H1 (cell line): ENCODE measurements at regions not wholly inside any gene's neighbourhood (a gene's known extent, or its start where the extent isn't known, plus 50 kb on each side); places are given as distances from the start of the nearest gene placed in this dataset.

Experiments used
- CTCF ChIA-PET: fragments of 300-600 bp; sonication (Branson Sonifier 250); formaldehyde crosslinking; loops from one replicate; lab custom pipeline; 2021; ENCODE audit not compliant: partially characterized antibody; lab: Charles Lee
- POLR2A ChIA-PET: fragments of 300-600 bp; sonication (Branson Sonifier 250); formaldehyde crosslinking; loops from one replicate; lab custom pipeline; 2021; ENCODE audit warnings: inconsistent platforms; ENCODE audit not compliant: partially characterized antibody; lab: Charles Lee
- DNase-seq, 2 experiments: peaks; one replicate each; pipeline versions ENCODE4 v3.0.0 to v3.0.0-alpha.2; 2010 to 2022; ENCODE audit warnings: low spot score in 2 of 2, low read depth in 1 of 2, mixed read lengths in 1 of 2
- FAIRE-seq: peaks from 2 replicates; lab custom pipeline; 2011; peaks lifted over from hg19 to GRCh38; lab: Jason Lieb, UNC
- H2AFZ ChIP-seq: 2 replicates; pipeline ENCODE4 v1.8.1; 2012; ENCODE audit warnings: low read length, inconsistent platforms
- H2AK5ac ChIP-seq: 2 replicates; pipeline ENCODE4 v1.6.1; 2013; ENCODE audit warnings: low read depth, low read length
- H2BK120ac ChIP-seq: replicated peaks from 2 replicates; pipeline ENCODE3; 2013; ENCODE audit warnings: low read depth, low read length, inconsistent platforms
- H2BK12ac ChIP-seq: 2 replicates; pipeline ENCODE4 v1.6.1; 2013; ENCODE audit warnings: low read depth, low read length
- H2BK15ac ChIP-seq: 2 replicates; pipeline ENCODE4 v1.6.1; 2013; ENCODE audit warnings: low read length
- H2BK20ac ChIP-seq: 2 replicates; pipeline ENCODE4 v1.6.1; 2013; ENCODE audit warnings: low read length
- H2BK5ac ChIP-seq: 2 replicates; pipeline ENCODE4 v1.6.1; 2013; ENCODE audit warnings: low read depth, low read length
- H3K14ac ChIP-seq: 2 replicates; pipeline ENCODE4 v1.6.1; 2013; ENCODE audit warnings: inconsistent platforms; ENCODE audit not compliant: insufficient read length
- H3K18ac ChIP-seq: 2 replicates; pipeline ENCODE4 v1.6.1; 2013; ENCODE audit warnings: low read length; ENCODE audit errors: extremely low read depth
- H3K23ac ChIP-seq: 2 replicates; pipeline ENCODE4 v1.6.1; 2013; ENCODE audit warnings: inconsistent platforms; ENCODE audit not compliant: insufficient read length
- H3K23me2 ChIP-seq: 2 replicates; pipeline ENCODE4 v1.6.1; 2013; ENCODE audit warnings: low read depth, low read length
- H3K27ac ChIP-seq: 2 replicates; pipeline ENCODE4 v1.6.1; 2011; ENCODE audit warnings: low read depth, low read length, inconsistent platforms
- H3K27me3 ChIP-seq, 4 experiments: replicated peaks in 1 of 4; 1 replicate in 1 of 4; 2 replicates in 3 of 4; pipeline versions ENCODE4 v1.6.1 to v1.8.1; 2011 to 2013; ENCODE audit warnings: low read length in 3 of 4, mild to moderate bottlenecking in 3 of 4, inconsistent platforms in 2 of 4, mixed read lengths in 2 of 4, moderate library complexity in 1 of 4; ENCODE audit not compliant: control insufficient read depth in 3 of 4, insufficient read depth in 3 of 4; ENCODE audit errors: extremely low read depth in 1 of 4
- H3K36me3 ChIP-seq, 4 experiments: 2 replicates each; pipeline versions ENCODE4 v1.6.1 to v1.8.1; 2011 to 2013; ENCODE audit warnings: mild to moderate bottlenecking in 4 of 4, low read length in 3 of 4, moderate library complexity in 2 of 4, control low read depth in 1 of 4, inconsistent platforms in 1 of 4; ENCODE audit not compliant: insufficient read depth in 4 of 4, control insufficient read depth in 2 of 4
- H3K4ac ChIP-seq: replicated peaks from 2 replicates; pipeline ENCODE3; 2013; ENCODE audit warnings: low read length, low read depth, mixed read lengths, inconsistent platforms; ENCODE audit not compliant: insufficient read length
- H3K4me1 ChIP-seq, 4 experiments: replicated peaks in 1 of 4; 1 replicate in 1 of 4; 2 replicates in 3 of 4; pipeline versions ENCODE4 v1.6.1 to v1.8.1; 2011 to 2013; ENCODE audit warnings: low read length in 3 of 4, inconsistent platforms in 2 of 4, mixed read lengths in 1 of 4; ENCODE audit not compliant: insufficient read depth in 4 of 4, control insufficient read depth in 3 of 4
- H3K4me2 ChIP-seq, 2 experiments: 2 replicates each; pipeline versions ENCODE4 v1.6.1 to v1.8.1; 2011 to 2013; ENCODE audit warnings: low read depth in 2 of 2, low read length in 2 of 2, control low read depth in 1 of 2, inconsistent platforms in 1 of 2, mild to moderate bottlenecking in 1 of 2; ENCODE audit not compliant: insufficient read depth in 1 of 2
- H3K4me3 ChIP-seq, 4 experiments: fragments of 200-600, 300-600 bp in 1 of 4; sonication (generic), shearing (Covaris generic), sonication (Bioruptor Twin) in 1 of 4; 2 replicates each; pipeline versions ENCODE4 v1.5.1 to v1.8.1; 2011 to 2016; ENCODE audit warnings: low read length in 4 of 4, low read depth in 3 of 4, control low read depth in 2 of 4, inconsistent platforms in 2 of 4, mild to moderate bottlenecking in 2 of 4, mixed read lengths in 1 of 4, moderate library complexity in 1 of 4; ENCODE audit not compliant: insufficient read depth in 2 of 4; ENCODE audit errors: extremely low read depth in 1 of 4
- H3K56ac ChIP-seq: replicated peaks from 2 replicates; pipeline ENCODE3; 2013; ENCODE audit warnings: low read depth, mild to moderate bottlenecking, mixed read lengths, low read length, inconsistent platforms; ENCODE audit not compliant: insufficient read length
- H3K79me1 ChIP-seq: 2 replicates; pipeline ENCODE4 v1.6.1; 2013; ENCODE audit warnings: low read depth, low read length, control low read depth
- H3K79me2 ChIP-seq, 2 experiments: 2 replicates each; pipeline versions ENCODE4 v1.6.1 to v1.8.1; 2012 to 2013; ENCODE audit warnings: low read length in 2 of 2, mild to moderate bottlenecking in 2 of 2, inconsistent platforms in 1 of 2; ENCODE audit not compliant: insufficient read depth in 2 of 2, control insufficient read depth in 1 of 2
- H3K9ac ChIP-seq, 4 experiments: replicated peaks in 1 of 4; 1 replicate in 1 of 4; 2 replicates in 3 of 4; pipeline versions ENCODE4 v1.6.1 to v1.8.1; 2011 to 2013; ENCODE audit warnings: low read depth in 3 of 4, low read length in 3 of 4, control low read depth in 2 of 4, mild to moderate bottlenecking in 2 of 4, moderate library complexity in 2 of 4, inconsistent platforms in 1 of 4; ENCODE audit errors: extremely low read depth in 1 of 4
- H3K9me3 ChIP-seq, 2 experiments: 2 replicates each; pipeline versions ENCODE4 v1.6.1 to v1.8.1; 2012 to 2013; ENCODE audit warnings: mild to moderate bottlenecking in 2 of 2, moderate library complexity in 2 of 2, control low read depth in 1 of 2, inconsistent platforms in 1 of 2, low read depth in 1 of 2, low read length in 1 of 2, mixed read lengths in 1 of 2; ENCODE audit not compliant: insufficient read depth in 2 of 2
- H4K20me1 ChIP-seq, 2 experiments: replicated peaks in 1 of 2; 2 replicates each; pipeline versions ENCODE3 to v1.8.1; 2011 to 2013; ENCODE audit warnings: inconsistent platforms in 2 of 2, low read length in 2 of 2, mild to moderate bottlenecking in 1 of 2; ENCODE audit not compliant: insufficient read depth in 2 of 2, control insufficient read depth in 1 of 2
- H4K5ac ChIP-seq: 2 replicates; pipeline ENCODE4 v1.6.1; 2013; ENCODE audit warnings: low read length, low read depth, mixed read lengths, inconsistent platforms; ENCODE audit not compliant: insufficient read length
- H4K8ac ChIP-seq: 2 replicates; pipeline ENCODE4 v1.8.0; 2013; ENCODE audit warnings: mild to moderate bottlenecking, moderate library complexity, low read length, inconsistent platforms; ENCODE audit not compliant: insufficient read depth; ENCODE audit errors: extremely low read depth
- H4K91ac ChIP-seq: replicated peaks from 2 replicates; pipeline ENCODE3; 2013; ENCODE audit warnings: low read length, mixed read lengths, inconsistent platforms; ENCODE audit not compliant: insufficient read length
- KDM5A ChIP-seq: fragments of 200-600 bp; IDR thresholded peaks from 2 replicates; pipeline ENCODE4 v1.7.1; 2012; ENCODE audit warnings: mild to moderate bottlenecking, low read length, inconsistent platforms, mixed read lengths
- MAFK ChIP-seq: IDR thresholded peaks from 2 replicates; pipeline ENCODE4 v1.6.1; 2012; ENCODE audit warnings: low read depth, mild to moderate bottlenecking, improper control_type of control experiment, low read length
- RAD21 ChIP-seq, 2 experiments: IDR thresholded peaks in 1 of 2; conservative IDR thresholded peaks in 1 of 2; 2 replicates each; pipeline ENCODE4 v1.6.1; 2011; ENCODE audit warnings: low read depth in 2 of 2, low read length in 2 of 2, improper control_type of control experiment in 1 of 2, inconsistent platforms in 1 of 2, mild to moderate bottlenecking in 1 of 2, moderate library complexity in 1 of 2
- WGBS, 2 experiments: shearing (Covaris generic) in 1 of 2; methylation state at CpG; one replicate each; pipeline versions ENCODE4 v1.1.6 to v1.1.7; 2013 to 2015; ENCODE audit warnings: low lambda C conversion rate in 2 of 2, mixed read lengths in 2 of 2, inconsistent platforms in 1 of 2, low coverage in 1 of 2, missing lambda C conversion rate in 1 of 2; ENCODE audit not compliant: insufficient replicate concordance in 2 of 2, insufficient coverage in 1 of 2, insufficient read length in 1 of 2; ENCODE audit errors: extremely low coverage in 1 of 2, missing lambda C conversion rate in 1 of 2; 5-methylcytosine and 5-hydroxymethylcytosine counted together
- TF ChIP-seq, protein P1 (sequence below), 3 experiments: IDR thresholded peaks; 1 replicate in 2 of 3; 2 replicates in 1 of 3; pipeline versions ENCODE4 v1.5.1 to v1.6.1; 2011; ENCODE audit warnings: low read length in 3 of 3, mild to moderate bottlenecking in 3 of 3, inconsistent platforms in 2 of 3, low read depth in 1 of 3, moderate library complexity in 1 of 3; ENCODE audit not compliant: insufficient read depth in 1 of 3; ENCODE audit errors: control extremely low read depth in 1 of 3

DNA sequence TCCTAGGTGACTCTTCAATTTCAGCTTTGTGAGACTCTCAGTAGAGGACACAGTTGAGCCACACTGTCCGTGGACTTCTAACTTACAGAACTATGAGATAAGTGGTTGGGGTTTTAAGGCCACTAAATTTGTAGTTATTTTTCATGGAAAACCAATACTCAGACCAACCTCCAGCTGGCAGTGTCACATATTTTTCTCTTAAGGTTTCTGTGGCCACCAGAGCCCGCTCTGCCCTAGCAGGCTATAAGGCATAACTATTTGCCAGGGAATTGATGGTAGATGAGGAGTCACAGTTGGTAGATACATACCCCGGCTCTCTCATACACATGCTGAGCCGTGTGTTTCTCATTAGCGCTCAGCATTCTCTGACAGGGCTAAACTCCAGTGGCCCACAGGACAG is 336.8 kb upstream of the MON1B start:
- no peak overlapping the region for H4K91ac ChIP-seq
- no peak overlapping the region for H3K4me2 ChIP-seq
- no peak overlapping the region for H3K9ac ChIP-seq
- H3K23ac ChIP-seq = no peak overlapping the region
- no peaks in the 10 kb centered on the region for H3K23me2 ChIP-seq
- no peak for FAIRE-seq
- no peak overlapping the region for H2BK12ac ChIP-seq
- H2BK20ac ChIP-seq = no peak overlapping the region
- no peak overlapping the region for H2AK5ac ChIP-seq
- H3K27ac ChIP-seq = no peak overlapping the region
- no peak overlapping the region for H3K56ac ChIP-seq
- no peaks in the 10 kb centered on the region for H3K36me3 ChIP-seq
- H2AFZ ChIP-seq = no peak overlapping the region
- WGBS, 2 experiments = 83% methylated on average over 4 of the region's 5 CpGs; no CpG with 5 or more reads in 1 of the 2 experiments
- no peak overlapping the region for H2BK15ac ChIP-seq
- H3K9me3 ChIP-seq = no peaks in the 10 kb centered on the region
- H4K5ac ChIP-seq = no peak overlapping the region
- ChIA-PET POLR2A (no interaction called here), CTCF (interaction anchor here (1.0 to 2.4 kb wide), 4 partner anchors 10 to 317 kb away, joined by 3 to 8 read pairs (median 4); no protein-coding TSS in a partner anchor)
- no peaks in the 10 kb centered on the region for H3K79me2 ChIP-seq
- H2BK5ac ChIP-seq = no peak overlapping the region
- H2BK120ac ChIP-seq = no peak overlapping the region
- H3K4me1 ChIP-seq = no peaks in the 10 kb centered on the region
- H3K4me3 ChIP-seq = no peak overlapping the region
- DNase-seq = no peak
- H4K20me1 ChIP-seq = no peaks in the 10 kb centered on the region
- TF ChIP-seq MAFK (no peak), RAD21 (IDR thresholded peaks at IDR 0.05 in 1 of 2, conservative IDR thresholded peaks at IDR 0.05 in 1 of 2; ENCODE audit: low read depth in 2 of 2, low read length in 2 of 2) (peak; percentile 58 to 59), KDM5A (no peak)
- TF ChIP-seq, protein P1, sequence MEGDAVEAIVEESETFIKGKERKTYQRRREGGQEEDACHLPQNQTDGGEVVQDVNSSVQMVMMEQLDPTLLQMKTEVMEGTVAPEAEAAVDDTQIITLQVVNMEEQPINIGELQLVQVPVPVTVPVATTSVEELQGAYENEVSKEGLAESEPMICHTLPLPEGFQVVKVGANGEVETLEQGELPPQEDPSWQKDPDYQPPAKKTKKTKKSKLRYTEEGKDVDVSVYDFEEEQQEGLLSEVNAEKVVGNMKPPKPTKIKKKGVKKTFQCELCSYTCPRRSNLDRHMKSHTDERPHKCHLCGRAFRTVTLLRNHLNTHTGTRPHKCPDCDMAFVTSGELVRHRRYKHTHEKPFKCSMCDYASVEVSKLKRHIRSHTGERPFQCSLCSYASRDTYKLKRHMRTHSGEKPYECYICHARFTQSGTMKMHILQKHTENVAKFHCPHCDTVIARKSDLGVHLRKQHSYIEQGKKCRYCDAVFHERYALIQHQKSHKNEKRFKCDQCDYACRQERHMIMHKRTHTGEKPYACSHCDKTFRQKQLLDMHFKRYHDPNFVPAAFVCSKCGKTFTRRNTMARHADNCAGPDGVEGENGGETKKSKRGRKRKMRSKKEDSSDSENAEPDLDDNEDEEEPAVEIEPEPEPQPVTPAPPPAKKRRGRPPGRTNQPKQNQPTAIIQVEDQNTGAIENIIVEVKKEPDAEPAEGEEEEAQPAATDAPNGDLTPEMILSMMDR (IDR thresholded peaks at IDR 0.05; ENCODE audit: control extremely low read depth in 1 of 3, insufficient read depth in 1 of 3, low read depth in 1 of 3, low read length in 3 of 3) = peak; percentile 4 to 85 (median 41)
- H3K18ac ChIP-seq = no peak overlapping the region
- H3K79me1 ChIP-seq = no peaks in the 10 kb centered on the region
- no peaks in the 10 kb centered on the region for H3K27me3 ChIP-seq
- H4K8ac ChIP-seq = no peak overlapping the region
- H3K14ac ChIP-seq = no peak overlapping the region
- no peak overlapping the region for H3K4ac ChIP-seq
